Mesothelial cell of epicardium (in vitro differentiated cells): ENCODE measurements at regions not wholly inside any gene's neighbourhood (a gene's known extent, or its start where the extent isn't known, plus 50 kb on each side); places are given as distances from the start of the nearest gene placed in this dataset.

Experiments used
- DNase-seq, 2 experiments: peaks; one replicate each; pipeline ENCODE4 v3.0.0; 2021; ENCODE audit warnings: low spot score in 2 of 2; ENCODE audit not compliant: unreplicated experiment in 2 of 2
- H3K27ac Mint-ChIP-seq: 2 replicates; pipeline ENCODE4 v1.8.0; 2021; ENCODE audit warnings: mixed read lengths
- H3K27me3 Mint-ChIP-seq: 2 replicates; pipeline ENCODE4 v1.8.0; 2021; ENCODE audit warnings: low read depth, mixed read lengths
- H3K36me3 Mint-ChIP-seq: 2 replicates; pipeline ENCODE4 v1.8.0; 2021; ENCODE audit warnings: mixed read lengths
- H3K4me1 Mint-ChIP-seq: 2 replicates; pipeline ENCODE4 v1.8.0; 2021; ENCODE audit warnings: mixed read lengths
- H3K4me3 Mint-ChIP-seq: 2 replicates; pipeline ENCODE4 v1.8.0; 2021; ENCODE audit warnings: mild to moderate bottlenecking, moderate library complexity, mixed read lengths
- H3K9me3 Mint-ChIP-seq: 2 replicates; pipeline ENCODE4 v1.8.0; 2021; ENCODE audit warnings: mixed read lengths
- CTCF ChIP-seq: fragments of 200-600 bp; sonication (generic); IDR thresholded peaks from one replicate; pipeline ENCODE4 v1.5.0; 2021; ENCODE audit warnings: antibody characterized with exemption; ENCODE audit not compliant: unreplicated experiment

DNA sequence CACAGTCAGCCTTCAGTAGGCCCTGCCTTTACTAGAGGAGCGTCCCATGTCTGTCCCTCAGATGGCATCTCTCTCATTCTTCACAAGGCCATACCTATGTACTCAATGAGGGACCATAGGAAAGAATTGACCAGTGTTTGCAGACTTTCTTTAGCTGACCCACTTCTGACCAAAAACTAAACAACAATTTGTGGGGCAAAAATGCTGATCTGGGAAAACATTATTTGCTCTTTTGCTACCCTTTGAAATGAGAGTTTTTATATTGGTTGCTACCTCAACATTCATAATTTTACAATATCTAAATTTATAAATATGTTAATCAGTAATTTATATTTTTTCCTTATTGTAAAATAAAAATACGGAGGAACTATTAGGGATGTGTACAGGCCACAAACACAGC is 539.4 kb upstream of the GJE1 start:
- H3K4me1 Mint-ChIP-seq: no peaks in the 10 kb centered on the region
- no peak overlapping the region for H3K4me3 Mint-ChIP-seq
- no peaks in the 10 kb centered on the region for H3K36me3 Mint-ChIP-seq
- TF ChIP-seq CTCF: no peak
- DNase-seq: no peak
- H3K27ac Mint-ChIP-seq: no peak overlapping the region
- H3K9me3 Mint-ChIP-seq: peaks cover 31% of the 10 kb centered on the region
- H3K27me3 Mint-ChIP-seq: no peaks in the 10 kb centered on the region

- Mint-ChIP-seq H3K4me3 (no peak overlapping the region), H3K4me1 (no peaks in the 10 kb centered on the region), H3K27me3 (no peaks in the 10 kb centered on the region), H3K27ac (no peak overlapping the region), H3K36me3 (no peaks in the 10 kb centered on the region), H3K9me3 (peaks cover 38% of the 10 kb centered on the region)
- TF ChIP-seq CTCF: no peak
- DNase-seq: no peak
These were observed 545.1 kb upstream of the GJE1 start for GRCh38 chr6:141587482-141588266.

- Mint-ChIP-seq H3K9me3 (peaks cover 3% of the 10 kb centered on the region), H3K27ac (no peak overlapping the region), H3K4me3 (no peak overlapping the region), H3K27me3 (no peaks in the 10 kb centered on the region), H3K4me1 (no peaks in the 10 kb centered on the region), H3K36me3 (no peaks in the 10 kb centered on the region)
- DNase-seq: no peak
- TF ChIP-seq CTCF: no peak
These were observed 551.7 kb upstream of the GJE1 start for GRCh38 chr6:141580988-141581552.

- Mint-ChIP-seq H3K27me3 (no peaks in the 10 kb centered on the region), H3K36me3 (no peaks in the 10 kb centered on the region), H3K27ac (no peak overlapping the region), H3K4me1 (no peaks in the 10 kb centered on the region), H3K9me3 (peaks cover 3% of the 10 kb centered on the region), H3K4me3 (no peak overlapping the region)
- DNase-seq: no peak
- no peak for TF ChIP-seq CTCF
These were observed 552.6 kb upstream of the GJE1 start for GRCh38 chr6:141580131-141580530.

- Mint-ChIP-seq H3K27me3 (no peaks in the 10 kb centered on the region), H3K27ac (no peak overlapping the region), H3K4me3 (no peak overlapping the region), H3K9me3 (peaks cover 8% of the 10 kb centered on the region), H3K36me3 (peaks cover 3% of the 10 kb centered on the region), H3K4me1 (no peaks in the 10 kb centered on the region)
- no peak for DNase-seq
- TF ChIP-seq CTCF: no peak
These were observed 556.0 kb upstream of the GJE1 start for GRCh38 chr6:141576751-141577150.
